HL-60 (cell line): ENCODE measurements at regions not wholly inside any gene's neighbourhood (a gene's known extent, or its start where the extent isn't known, plus 50 kb on each side); places are given as distances from the start of the nearest gene placed in this dataset.

Source experiments
- CTCF ChIP-seq: IDR thresholded peaks from one replicate; pipeline ENCODE4 v1.5.1; 2011; ENCODE audit warnings: low read length, control low read depth, inconsistent platforms; ENCODE audit not compliant: insufficient read depth
- POLR2AphosphoS5 ChIP-seq: IDR thresholded peaks from 2 replicates; pipeline ENCODE4 v1.6.1; 2012; ENCODE audit warnings: low read depth
- REST ChIP-seq: IDR thresholded peaks from 2 replicates; pipeline ENCODE4 v1.6.1; 2012; ENCODE audit warnings: low read depth; ENCODE audit not compliant: insufficient replicate concordance
- SPI1 ChIP-seq: IDR thresholded peaks from 2 replicates; pipeline ENCODE4 v1.6.1; 2012; ENCODE audit warnings: low read depth, mild to moderate bottlenecking, borderline replicate concordance

- no peak for TF ChIP-seq CTCF
- no peak for TF ChIP-seq REST
- no peak for TF ChIP-seq POLR2AphosphoS5
- no peak for TF ChIP-seq SPI1
Observed at GRCh38 chr20:51888291-51888690, 86.0 kb upstream of the SALL4 start.
